ENCODE measurements at regions not wholly inside any gene's neighbourhood (a gene's known extent, or its start where the extent isn't known, plus 50 kb on each side); places are given as distances from the start of the nearest gene placed in this dataset.

DNA sequence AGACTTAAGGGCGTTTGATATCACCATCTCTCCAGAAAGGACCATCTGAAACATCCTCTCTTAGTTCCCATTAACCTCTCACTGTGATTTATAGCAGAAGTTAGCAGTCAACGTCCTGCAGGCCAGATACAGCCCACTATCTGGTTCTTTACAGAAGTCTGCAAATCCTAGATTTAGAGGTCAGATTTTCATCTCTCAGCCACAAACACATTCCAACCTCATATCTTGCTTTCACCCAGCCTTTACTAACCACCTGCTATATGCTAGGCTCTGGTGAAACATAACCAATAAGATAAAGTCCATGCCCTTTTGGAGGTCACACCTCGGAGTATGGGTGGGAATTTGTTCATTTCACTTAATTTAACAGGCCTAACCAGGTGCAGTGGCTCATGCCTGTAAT lies 76.8 kb upstream of the CACNA1A start:
- TF ChIP-seq FOXM1 (IDR thresholded peaks at IDR 0.05; ENCODE audit: borderline replicate concordance): no peak
- TF ChIP-seq FOXK2 (IDR thresholded peaks at IDR 0.05): no peak
- no peak for TF ChIP-seq SUZ12 (IDR thresholded peaks at IDR 0.05)
- TF ChIP-seq HDGF (IDR thresholded peaks at IDR 0.05; ENCODE audit: borderline replicate concordance): no peak
- TF ChIP-seq ZNF384 (IDR thresholded peaks at IDR 0.05): no peak
- no peak for TF ChIP-seq SP1 (IDR thresholded peaks at IDR 0.05)
- no peak for TF ChIP-seq ARNT (IDR thresholded peaks at IDR 0.05)
- TF ChIP-seq TARDBP (IDR thresholded peaks at IDR 0.05): no peak
- TF ChIP-seq CTBP1 (IDR thresholded peaks at IDR 0.05; ENCODE audit: borderline replicate concordance): no peak
- TF ChIP-seq BHLHE40 (IDR thresholded peaks at IDR 0.05; ENCODE audit: borderline replicate concordance): no peak

All from HEK293T (cell line).